ENCODE measurements at regions not wholly inside any gene's neighbourhood (a gene's known extent, or its start where the extent isn't known, plus 50 kb on each side); places are given as distances from the start of the nearest gene placed in this dataset.

DNA sequence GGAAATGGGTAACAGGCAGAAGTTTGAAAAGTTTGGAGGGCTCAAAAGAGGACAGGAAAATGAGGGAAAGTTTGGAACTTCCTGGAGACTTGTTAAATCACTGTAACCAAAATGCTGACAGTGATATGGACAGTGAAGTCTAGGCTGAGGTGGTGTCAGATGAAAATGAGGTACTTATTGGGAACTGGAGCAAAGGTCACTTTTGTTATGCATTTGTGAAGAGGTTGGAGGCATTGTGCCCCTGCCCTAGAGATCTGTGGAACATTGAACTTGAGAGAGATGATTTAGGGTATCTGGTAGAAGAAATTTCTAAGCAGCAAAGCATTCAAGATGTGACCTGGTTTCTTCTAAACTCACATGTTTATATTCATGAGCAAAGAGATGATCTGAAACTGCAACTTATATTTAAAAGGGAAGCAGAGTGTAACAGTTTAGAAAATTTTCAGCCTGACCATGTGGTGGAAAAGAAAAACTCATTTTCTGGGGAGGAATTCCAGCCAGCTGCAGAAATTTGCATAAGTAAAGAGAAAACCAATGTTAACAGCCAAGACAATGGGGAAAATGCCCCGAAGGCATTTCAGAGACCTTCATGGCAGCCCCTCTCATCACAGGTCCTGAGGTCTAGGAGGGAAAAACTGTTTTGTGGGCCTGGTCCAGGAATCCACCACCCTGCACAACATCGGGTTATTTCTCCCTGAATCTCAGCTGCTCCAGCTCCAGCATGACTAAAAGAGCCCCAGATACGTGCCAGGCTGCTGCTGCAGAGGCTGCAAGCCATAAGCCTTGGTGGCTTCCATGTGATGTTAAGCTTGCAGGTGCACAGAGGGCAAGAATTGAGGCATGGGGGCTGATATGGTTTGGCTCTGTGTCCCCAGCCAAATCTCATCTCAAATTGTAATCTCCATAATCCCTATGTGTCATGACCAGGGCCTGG, 632.5 kb upstream of the GNPDA2 start:
- TF ChIP-seq, protein P1, sequence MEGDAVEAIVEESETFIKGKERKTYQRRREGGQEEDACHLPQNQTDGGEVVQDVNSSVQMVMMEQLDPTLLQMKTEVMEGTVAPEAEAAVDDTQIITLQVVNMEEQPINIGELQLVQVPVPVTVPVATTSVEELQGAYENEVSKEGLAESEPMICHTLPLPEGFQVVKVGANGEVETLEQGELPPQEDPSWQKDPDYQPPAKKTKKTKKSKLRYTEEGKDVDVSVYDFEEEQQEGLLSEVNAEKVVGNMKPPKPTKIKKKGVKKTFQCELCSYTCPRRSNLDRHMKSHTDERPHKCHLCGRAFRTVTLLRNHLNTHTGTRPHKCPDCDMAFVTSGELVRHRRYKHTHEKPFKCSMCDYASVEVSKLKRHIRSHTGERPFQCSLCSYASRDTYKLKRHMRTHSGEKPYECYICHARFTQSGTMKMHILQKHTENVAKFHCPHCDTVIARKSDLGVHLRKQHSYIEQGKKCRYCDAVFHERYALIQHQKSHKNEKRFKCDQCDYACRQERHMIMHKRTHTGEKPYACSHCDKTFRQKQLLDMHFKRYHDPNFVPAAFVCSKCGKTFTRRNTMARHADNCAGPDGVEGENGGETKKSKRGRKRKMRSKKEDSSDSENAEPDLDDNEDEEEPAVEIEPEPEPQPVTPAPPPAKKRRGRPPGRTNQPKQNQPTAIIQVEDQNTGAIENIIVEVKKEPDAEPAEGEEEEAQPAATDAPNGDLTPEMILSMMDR (IDR thresholded peaks at IDR 0.05), result no peak
- TF ChIP-seq POLR2AphosphoS5 (IDR thresholded peaks at IDR 0.05), result no peak
- TF ChIP-seq EP300 (IDR thresholded peaks at IDR 0.05; ENCODE audit: low read depth), result no peak
